Testis (tissue), 2 donors: ENCODE measurements at regions not wholly inside any gene's neighbourhood (a gene's known extent, or its start where the extent isn't known, plus 50 kb on each side); places are given as distances from the start of the nearest gene placed in this dataset.

Experiments used
- DNase-seq: peaks from one replicate; pipeline ENCODE4 v3.0.0-alpha.2; 2019
- H3K27ac ChIP-seq, 2 donors: fragments of 200-600 bp; sonication (generic); one replicate each; pipeline ENCODE4 v1.5.1; 2019
- H3K27me3 ChIP-seq: fragments of 200-600 bp; sonication (generic); one replicate; pipeline ENCODE4 v1.5.1; 2019
- H3K36me3 ChIP-seq: fragments of 200-600 bp; sonication (generic); one replicate; pipeline ENCODE4 v1.5.1; 2017; ENCODE audit warnings: low read depth; ENCODE audit errors: missing control alignments
- H3K4me1 ChIP-seq: fragments of 200-600 bp; sonication (generic); one replicate; pipeline ENCODE4 v1.5.1; 2019
- H3K4me3 ChIP-seq, 2 donors: fragments of 200-600 bp; sonication (generic); one replicate each; pipeline ENCODE4 v1.5.1; 2017 to 2019
- H3K9me3 ChIP-seq: fragments of 200-600 bp; sonication (generic); one replicate; pipeline ENCODE4 v1.5.1; 2017
- CTCF ChIP-seq, 3 experiments: fragments of 450-650 bp in 2 of 3; fragments of 200-600 bp in 1 of 3; sonication (generic) in 1 of 3; IDR thresholded peaks; one replicate each; pipeline ENCODE4 v1.5.1; 2016 to 2019; ENCODE audit warnings: antibody characterized with exemption in 3 of 3, mild to moderate bottlenecking in 2 of 3, moderate library complexity in 1 of 3
- POLR2A ChIP-seq: fragments of 450-650 bp; IDR thresholded peaks from one replicate; pipeline ENCODE4 v1.6.1; 2017; ENCODE audit warnings: antibody characterized with exemption, mild to moderate bottlenecking, moderate library complexity
- WGBS, 2 donors: methylation state at CpG; one replicate each; pipeline ENCODE4 v1.1.5; 2018; 5-methylcytosine and 5-hydroxymethylcytosine counted together
- intact Hi-C: fragments of 100-400 bp; cut with DNase I; formaldehyde crosslinking; loops from one replicate; pipeline ENCODE4 v1.15.1; 2023; ENCODE audit warnings: low total_unique reads

GRCh38 chr12:28958553-28959195 lies 190.4 kb upstream of the FAR2 start:
- Histone ChIP-seq H3K4me3 (no peak overlapping the region), H3K36me3 (no peaks in the 10 kb centered on the region), H3K27ac (no peak overlapping the region), H3K4me1 (no peaks in the 10 kb centered on the region), H3K27me3 (no peaks in the 10 kb centered on the region), H3K9me3 (no peaks in the 10 kb centered on the region)
- intact Hi-C loops = no loop called here
- 84 to 90% methylated on average over 2 of the region's 2 CpGs for WGBS, 2 donors
- TF ChIP-seq POLR2A (no peak), CTCF (IDR thresholded peaks at IDR 0.05) (no peak)
- no peak for DNase-seq

- TF ChIP-seq CTCF (IDR thresholded peaks at IDR 0.05) (no peak), POLR2A (no peak)
- Histone ChIP-seq H3K36me3 (no peaks in the 10 kb centered on the region), H3K27me3 (no peaks in the 10 kb centered on the region), H3K9me3 (no peaks in the 10 kb centered on the region), H3K27ac (no peak overlapping the region), H3K4me1 (no peaks in the 10 kb centered on the region), H3K4me3 (no peak overlapping the region)
- WGBS, 2 donors = 38 to 43% methylated on average over 1 of the region's 1 CpG
- no peak for DNase-seq
- intact Hi-C loops = no loop called here
Measured at GRCh38 chr12:28961948-28962384, 187.1 kb upstream of the FAR2 start.

- Histone ChIP-seq H3K36me3 (no peaks in the 10 kb centered on the region), H3K27ac (no peak overlapping the region), H3K4me1 (no peaks in the 10 kb centered on the region), H3K9me3 (no peaks in the 10 kb centered on the region), H3K4me3 (no peak overlapping the region), H3K27me3 (no peaks in the 10 kb centered on the region)
- DNase-seq = no peak
- WGBS, 2 donors = 27 to 40% methylated on average over 2 of the region's 2 CpGs
- intact Hi-C loops = no loop called here
- TF ChIP-seq POLR2A (no peak), CTCF (IDR thresholded peaks at IDR 0.05) (peak in 1 of 3 experiments; percentile 33)
Measured at GRCh38 chr12:28963554-28963953, 185.5 kb upstream of the FAR2 start.

- TF ChIP-seq POLR2A (no peak), CTCF (IDR thresholded peaks at IDR 0.05) (no peak)
- Histone ChIP-seq H3K27ac (no peak overlapping the region), H3K4me3 (no peak overlapping the region), H3K27me3 (no peaks in the 10 kb centered on the region), H3K4me1 (no peaks in the 10 kb centered on the region), H3K36me3 (no peaks in the 10 kb centered on the region), H3K9me3 (no peaks in the 10 kb centered on the region)
- intact Hi-C loops = no loop called here
- WGBS, 2 donors = 51% methylated on average over 3 of the region's 3 CpGs
- peak; percentile 19 for DNase-seq
Measured at GRCh38 chr12:28966046-28966780, 182.9 kb upstream of the FAR2 start.
